ENCODE measurements at regions not wholly inside any gene's neighbourhood (a gene's known extent, or its start where the extent isn't known, plus 50 kb on each side); places are given as distances from the start of the nearest gene placed in this dataset.

GRCh38 chr2:194232600-194232999 is 1424.4 kb upstream of the SLC39A10 start:
- Histone ChIP-seq H3K9ac (ENCODE audit: low read length) (no peak overlapping the region), H3K36me3 (ENCODE audit: control insufficient read depth, insufficient read depth, low read length, severe bottlenecking) (no peaks in the 10 kb centered on the region), H3K27me3 (replicated peaks; ENCODE audit: control insufficient read depth, insufficient read depth, low read length) (no peaks in the 10 kb centered on the region), H3K4me3 (ENCODE audit: low read length) (no peak overlapping the region), H3K9me3 (ENCODE audit: control insufficient read depth, low read length) (no peaks in the 10 kb centered on the region), H3K4me1 (ENCODE audit: control insufficient read depth, insufficient read depth, low read length) (no peaks in the 10 kb centered on the region)
- DNase-seq (ENCODE audit: low read depth), result no peak

- Histone ChIP-seq H3K36me3 (ENCODE audit: control insufficient read depth, insufficient read depth, low read length, severe bottlenecking) (no peaks in the 10 kb centered on the region), H3K9ac (ENCODE audit: low read length) (no peak overlapping the region), H3K27me3 (replicated peaks; ENCODE audit: control insufficient read depth, insufficient read depth, low read length) (no peaks in the 10 kb centered on the region), H3K4me1 (ENCODE audit: control insufficient read depth, insufficient read depth, low read length) (no peaks in the 10 kb centered on the region), H3K4me3 (ENCODE audit: low read length) (no peak overlapping the region), H3K9me3 (ENCODE audit: control insufficient read depth, low read length) (no peaks in the 10 kb centered on the region)
- no peak for DNase-seq (ENCODE audit: low read depth)
These were observed 1433.8 kb upstream of the SLC39A10 start for GRCh38 chr2:194223218-194223617.

- no peak for DNase-seq (ENCODE audit: low read depth)
- peaks cover 7% of the 10 kb centered on the region for H3K4me1 ChIP-seq (ENCODE audit: control insufficient read depth, insufficient read depth, low read length)
- no peaks in the 10 kb centered on the region for H3K27me3 ChIP-seq (replicated peaks; ENCODE audit: control insufficient read depth, insufficient read depth, low read length)
These were observed 1442.8 kb upstream of the SLC39A10 start for GRCh38 chr2:194214192-194214591.

GRCh38 chr2:194205568-194206227 is 1451.3 kb upstream of the SLC39A10 start:
- H3K4me1 ChIP-seq (ENCODE audit: control insufficient read depth, insufficient read depth, low read length), result no peaks in the 10 kb centered on the region
- peaks cover 3% of the 10 kb centered on the region for H3K9me3 ChIP-seq (ENCODE audit: control insufficient read depth, low read length)
- H3K27me3 ChIP-seq (replicated peaks; ENCODE audit: control insufficient read depth, insufficient read depth, low read length), result no peaks in the 10 kb centered on the region
- H3K36me3 ChIP-seq (ENCODE audit: control insufficient read depth, insufficient read depth, low read length, severe bottlenecking), result no peaks in the 10 kb centered on the region
- no peak overlapping the region for H3K9ac ChIP-seq (ENCODE audit: low read length)
- no peak overlapping the region for H3K4me3 ChIP-seq (ENCODE audit: low read length)
- DNase-seq (ENCODE audit: low read depth), result no peak

More at GRCh38 chr2:194214192-194214591, 1442.8 kb upstream of the SLC39A10 start:
- H3K36me3 ChIP-seq (ENCODE audit: control insufficient read depth, insufficient read depth, low read length, severe bottlenecking), result no peaks in the 10 kb centered on the region
- H3K9ac ChIP-seq (ENCODE audit: low read length), result peak overlapping the region; percentile 42
- H3K9me3 ChIP-seq (ENCODE audit: control insufficient read depth, low read length), result peaks cover 3% of the 10 kb centered on the region
- no peak overlapping the region for H3K4me3 ChIP-seq (ENCODE audit: low read length)

GRCh38 chr2:194203898-194204297 is 1453.1 kb upstream of the SLC39A10 start:
- DNase-seq (ENCODE audit: low read depth), result peak; percentile 28
- no peak overlapping the region for H3K9ac ChIP-seq (ENCODE audit: low read length)

GRCh38 chr2:194182888-194183287 is 1474.1 kb upstream of the SLC39A10 start:
- DNase-seq (ENCODE audit: low read depth), result no peak
- H3K4me1 ChIP-seq (ENCODE audit: control insufficient read depth, insufficient read depth, low read length), result no peaks in the 10 kb centered on the region
- H3K9ac ChIP-seq (ENCODE audit: low read length), result no peak overlapping the region
- H3K27me3 ChIP-seq (replicated peaks; ENCODE audit: control insufficient read depth, insufficient read depth, low read length), result no peaks in the 10 kb centered on the region
- H3K4me3 ChIP-seq (ENCODE audit: low read length), result no peak overlapping the region
- H3K9me3 ChIP-seq (ENCODE audit: control insufficient read depth, low read length), result no peaks in the 10 kb centered on the region
- no peaks in the 10 kb centered on the region for H3K36me3 ChIP-seq (ENCODE audit: control insufficient read depth, insufficient read depth, low read length, severe bottlenecking)

More at GRCh38 chr2:194203898-194204297, 1453.1 kb upstream of the SLC39A10 start:
- H3K9me3 ChIP-seq (ENCODE audit: control insufficient read depth, low read length), result peaks cover 3% of the 10 kb centered on the region
- H3K4me3 ChIP-seq (ENCODE audit: low read length), result no peak overlapping the region
- no peaks in the 10 kb centered on the region for H3K4me1 ChIP-seq (ENCODE audit: control insufficient read depth, insufficient read depth, low read length)
- no peaks in the 10 kb centered on the region for H3K27me3 ChIP-seq (replicated peaks; ENCODE audit: control insufficient read depth, insufficient read depth, low read length)
- H3K36me3 ChIP-seq (ENCODE audit: control insufficient read depth, insufficient read depth, low read length, severe bottlenecking), result no peaks in the 10 kb centered on the region

GRCh38 chr2:194176134-194176533 is 1480.9 kb upstream of the SLC39A10 start:
- H3K4me1 ChIP-seq (ENCODE audit: control insufficient read depth, insufficient read depth, low read length), result no peaks in the 10 kb centered on the region
- H3K4me3 ChIP-seq (ENCODE audit: low read length), result no peak overlapping the region

GRCh38 chr2:194166818-194167217 is 1490.2 kb upstream of the SLC39A10 start:
- H3K9ac ChIP-seq (ENCODE audit: low read length), result no peak overlapping the region
- no peaks in the 10 kb centered on the region for H3K9me3 ChIP-seq (ENCODE audit: control insufficient read depth, low read length)
- no peaks in the 10 kb centered on the region for H3K27me3 ChIP-seq (replicated peaks; ENCODE audit: control insufficient read depth, insufficient read depth, low read length)
- peak; percentile 62 for DNase-seq (ENCODE audit: low read depth)
- H3K4me1 ChIP-seq (ENCODE audit: control insufficient read depth, insufficient read depth, low read length), result no peaks in the 10 kb centered on the region
- no peak overlapping the region for H3K4me3 ChIP-seq (ENCODE audit: low read length)
- no peaks in the 10 kb centered on the region for H3K36me3 ChIP-seq (ENCODE audit: control insufficient read depth, insufficient read depth, low read length, severe bottlenecking)

More at GRCh38 chr2:194176134-194176533, 1480.9 kb upstream of the SLC39A10 start:
- H3K36me3 ChIP-seq (ENCODE audit: control insufficient read depth, insufficient read depth, low read length, severe bottlenecking), result no peaks in the 10 kb centered on the region
- H3K9ac ChIP-seq (ENCODE audit: low read length), result no peak overlapping the region
- H3K9me3 ChIP-seq (ENCODE audit: control insufficient read depth, low read length), result peaks cover 5% of the 10 kb centered on the region
- no peaks in the 10 kb centered on the region for H3K27me3 ChIP-seq (replicated peaks; ENCODE audit: control insufficient read depth, insufficient read depth, low read length)
- DNase-seq (ENCODE audit: low read depth), result no peak

GRCh38 chr2:194155431-194155830 is 1501.6 kb upstream of the SLC39A10 start:
- DNase-seq (ENCODE audit: low read depth), result no peak
- H3K36me3 ChIP-seq (ENCODE audit: control insufficient read depth, insufficient read depth, low read length, severe bottlenecking), result no peaks in the 10 kb centered on the region
- peaks cover 14% of the 10 kb centered on the region for H3K9me3 ChIP-seq (ENCODE audit: control insufficient read depth, low read length)
- H3K4me3 ChIP-seq (ENCODE audit: low read length), result no peak overlapping the region
- no peaks in the 10 kb centered on the region for H3K27me3 ChIP-seq (replicated peaks; ENCODE audit: control insufficient read depth, insufficient read depth, low read length)
- H3K4me1 ChIP-seq (ENCODE audit: control insufficient read depth, insufficient read depth, low read length), result no peaks in the 10 kb centered on the region
- H3K9ac ChIP-seq (ENCODE audit: low read length), result no peak overlapping the region

GRCh38 chr2:194151231-194151630 is 1505.8 kb upstream of the SLC39A10 start:
- Histone ChIP-seq H3K4me1 (ENCODE audit: control insufficient read depth, insufficient read depth, low read length) (no peaks in the 10 kb centered on the region), H3K9ac (ENCODE audit: low read length) (no peak overlapping the region), H3K9me3 (ENCODE audit: control insufficient read depth, low read length) (no peaks in the 10 kb centered on the region), H3K27me3 (replicated peaks; ENCODE audit: control insufficient read depth, insufficient read depth, low read length) (no peaks in the 10 kb centered on the region), H3K4me3 (ENCODE audit: low read length) (no peak overlapping the region), H3K36me3 (ENCODE audit: control insufficient read depth, insufficient read depth, low read length, severe bottlenecking) (no peaks in the 10 kb centered on the region)
- no peak for DNase-seq (ENCODE audit: low read depth)

GRCh38 chr2:194135463-194135862 is 1521.6 kb upstream of the SLC39A10 start:
- H3K9ac ChIP-seq (ENCODE audit: low read length), result no peak overlapping the region

GRCh38 chr2:194128810-194129209 is 1528.2 kb upstream of the SLC39A10 start:
- Histone ChIP-seq H3K4me1 (ENCODE audit: control insufficient read depth, insufficient read depth, low read length) (no peaks in the 10 kb centered on the region), H3K9me3 (ENCODE audit: control insufficient read depth, low read length) (no peaks in the 10 kb centered on the region), H3K9ac (ENCODE audit: low read length) (no peak overlapping the region), H3K36me3 (ENCODE audit: control insufficient read depth, insufficient read depth, low read length, severe bottlenecking) (no peaks in the 10 kb centered on the region), H3K4me3 (ENCODE audit: low read length) (no peak overlapping the region), H3K27me3 (replicated peaks; ENCODE audit: control insufficient read depth, insufficient read depth, low read length) (no peaks in the 10 kb centered on the region)
- DNase-seq (ENCODE audit: low read depth), result no peak

More at GRCh38 chr2:194135463-194135862, 1521.6 kb upstream of the SLC39A10 start:
- H3K4me1 ChIP-seq (ENCODE audit: control insufficient read depth, insufficient read depth, low read length), result no peaks in the 10 kb centered on the region
- H3K27me3 ChIP-seq (replicated peaks; ENCODE audit: control insufficient read depth, insufficient read depth, low read length), result no peaks in the 10 kb centered on the region
- H3K4me3 ChIP-seq (ENCODE audit: low read length), result no peak overlapping the region
- no peaks in the 10 kb centered on the region for H3K36me3 ChIP-seq (ENCODE audit: control insufficient read depth, insufficient read depth, low read length, severe bottlenecking)
- no peaks in the 10 kb centered on the region for H3K9me3 ChIP-seq (ENCODE audit: control insufficient read depth, low read length)
- DNase-seq (ENCODE audit: low read depth), result no peak
